Activated CD4-positive, alpha-beta T cell treated with anti-CD3 and anti-CD28 coated beads, Interleukin-2, Interleukin-4, amounts not matched to agents 100 ng/mL and 50 ng/mL, durations not matched to agents 16 hours and 8 hours (primary cell): ENCODE measurements at regions not wholly inside any gene's neighbourhood (a gene's known extent, or its start where the extent isn't known, plus 50 kb on each side); places are given as distances from the start of the nearest gene placed in this dataset.
"Not testable (repeated sequence)": the region's sequence is repeated elsewhere in the genome, so short reads cannot be mapped to it uniquely, and the experiment has no call there.

Experiments used
- DNase-seq: peaks from one replicate; pipeline ENCODE4 v3.0.0-alpha.2; 2020; ENCODE audit warnings: low spot score

GRCh38 chr4:179671609-179672008, 2229.4 kb upstream of the AGA start:
- no peak for DNase-seq

- DNase-seq, result no peak
Measured at GRCh38 chr4:179678093-179678814, 2236.0 kb upstream of the AGA start.

GRCh38 chr4:179683661-179684060, 2241.4 kb upstream of the AGA start:
- not testable (repeated sequence) for DNase-seq

GRCh38 chr4:179692222-179692621, 2250.0 kb upstream of the AGA start:
- no peak for DNase-seq

GRCh38 chr4:179695175-179695574, 2252.9 kb upstream of the AGA start:
- no peak for DNase-seq

- DNase-seq, result no peak
Measured at GRCh38 chr4:179698321-179698720, 2256.1 kb upstream of the AGA start.

GRCh38 chr4:179709961-179710624, 2267.9 kb upstream of the AGA start:
- no peak for DNase-seq

GRCh38 chr4:179719766-179720450, 2277.7 kb upstream of the AGA start:
- DNase-seq, result no peak

- DNase-seq, result not testable (repeated sequence)
Measured at GRCh38 chr4:179726491-179726890, 2284.3 kb upstream of the AGA start.

GRCh38 chr4:179728305-179728704, 2286.1 kb upstream of the AGA start:
- no peak for DNase-seq

- not testable (repeated sequence) for DNase-seq
Measured at GRCh38 chr4:179736820-179737219, 2294.6 kb upstream of the AGA start.

- no peak for DNase-seq
Measured at GRCh38 chr4:179738822-179739221, 2296.6 kb upstream of the AGA start.

- no peak for DNase-seq
Measured at GRCh38 chr4:179747218-179747910, 2305.1 kb upstream of the AGA start.

GRCh38 chr4:179748837-179749236, 2306.6 kb upstream of the AGA start:
- DNase-seq, result no peak

GRCh38 chr4:179750374-179750773, 2308.1 kb upstream of the AGA start:
- no peak for DNase-seq

GRCh38 chr4:179751669-179752068, 2309.4 kb upstream of the AGA start:
- DNase-seq, result no peak

GRCh38 chr4:179755322-179755721, 2313.1 kb upstream of the AGA start:
- DNase-seq, result no peak

GRCh38 chr4:179757641-179758040, 2315.4 kb upstream of the AGA start:
- DNase-seq, result no peak

GRCh38 chr4:179762840-179763239, 2320.6 kb upstream of the AGA start:
- DNase-seq, result no peak

- no peak for DNase-seq
Measured at GRCh38 chr4:179766938-179767337, 2324.7 kb upstream of the AGA start.

- no peak for DNase-seq
Measured at GRCh38 chr4:179768996-179769395, 2326.8 kb upstream of the AGA start.

GRCh38 chr4:179797738-179798137, 2355.5 kb upstream of the AGA start:
- no peak for DNase-seq

GRCh38 chr4:179803857-179804256, 2361.6 kb upstream of the AGA start:
- no peak for DNase-seq
